Endodermal cell (in vitro differentiated cells): ENCODE measurements at regions not wholly inside any gene's neighbourhood (a gene's known extent, or its start where the extent isn't known, plus 50 kb on each side); places are given as distances from the start of the nearest gene placed in this dataset.
A peak's percentile ranks its signal among the peaks of the same experiment; 100 is the strongest.

Source experiments
- DNase-seq: peaks from one replicate; pipeline ENCODE4 v3.0.0-alpha.2; 2017
- H3K27ac ChIP-seq: 2 replicates; pipeline ENCODE4 v1.5.1; 2013; ENCODE audit warnings: mild to moderate bottlenecking, low read depth, low read length, moderate library complexity
- H3K27me3 ChIP-seq: 2 replicates; pipeline ENCODE4 v1.6.1; 2013; ENCODE audit warnings: mild to moderate bottlenecking, low read length, moderate library complexity; ENCODE audit not compliant: insufficient read depth, control insufficient read depth, poor library complexity, severe bottlenecking
- H3K36me3 ChIP-seq: 2 replicates; pipeline ENCODE4 v1.7.0; 2013; ENCODE audit warnings: mild to moderate bottlenecking, low read length, moderate library complexity; ENCODE audit not compliant: control insufficient read depth, insufficient read depth
- H3K4me1 ChIP-seq: one replicate; pipeline ENCODE4 v1.7.0; 2013; ENCODE audit warnings: low read length; ENCODE audit not compliant: control insufficient read depth, insufficient read depth
- H3K4me3 ChIP-seq: 2 replicates; pipeline ENCODE4 v1.5.1; 2013; ENCODE audit warnings: mild to moderate bottlenecking, low read length, moderate library complexity
- H3K9ac ChIP-seq: 2 replicates; pipeline ENCODE4 v1.6.1; 2013; ENCODE audit warnings: mild to moderate bottlenecking, low read length, moderate library complexity; ENCODE audit not compliant: poor library complexity, severe bottlenecking; ENCODE audit errors: extremely low read depth
- H3K9me3 ChIP-seq: 2 replicates; pipeline ENCODE4 v1.6.1; 2013; ENCODE audit warnings: mild to moderate bottlenecking, low read length, moderate library complexity; ENCODE audit not compliant: control insufficient read depth
- H3K27ac Mint-ChIP-seq: 2 replicates; pipeline ENCODE4 v1.8.0; 2020; ENCODE audit warnings: mixed read lengths
- H3K27me3 Mint-ChIP-seq: 2 replicates; pipeline ENCODE4 v1.8.0; 2021; ENCODE audit warnings: mild to moderate bottlenecking, mixed read lengths; ENCODE audit not compliant: insufficient read depth
- H3K36me3 Mint-ChIP-seq: 2 replicates; pipeline ENCODE4 v1.8.0; 2020; ENCODE audit warnings: low read depth, mixed read lengths
- H3K4me1 Mint-ChIP-seq: 2 replicates; pipeline ENCODE4 v1.8.0; 2020; ENCODE audit warnings: mixed read lengths
- H3K4me3 Mint-ChIP-seq: 2 replicates; pipeline ENCODE4 v1.8.0; 2020; ENCODE audit warnings: mild to moderate bottlenecking, moderate library complexity, mixed read lengths
- H3K9me3 Mint-ChIP-seq: 2 replicates; pipeline ENCODE4 v1.8.0; 2020; ENCODE audit warnings: mild to moderate bottlenecking, mixed read lengths
- WGBS, 2 experiments: methylation state at CpG; one replicate each; pipeline versions ENCODE4 v1.1.5 to v1.1.7; 2013; ENCODE audit warnings: missing lambda C conversion rate in 2 of 2, mixed read lengths in 1 of 2; ENCODE audit not compliant: insufficient coverage in 1 of 2, insufficient read length in 1 of 2; 5-methylcytosine and 5-hydroxymethylcytosine counted together
- TF ChIP-seq, protein P1 (sequence below): fragments of 200-600 bp; sonication (generic); conservative IDR thresholded peaks from 2 replicates; pipeline ENCODE4 v1.5.0; 2021; ENCODE audit warnings: antibody characterized with exemption, mild to moderate bottlenecking

- Histone ChIP-seq H3K36me3 (no peaks in the 10 kb centered on the region), H3K4me1 (no peaks in the 10 kb centered on the region), H3K9ac (no peak overlapping the region), H3K9me3 (no peaks in the 10 kb centered on the region), H3K27me3 (no peaks in the 10 kb centered on the region), H3K4me3 (no peak overlapping the region), H3K27ac (no peak overlapping the region)
- TF ChIP-seq, protein P1, sequence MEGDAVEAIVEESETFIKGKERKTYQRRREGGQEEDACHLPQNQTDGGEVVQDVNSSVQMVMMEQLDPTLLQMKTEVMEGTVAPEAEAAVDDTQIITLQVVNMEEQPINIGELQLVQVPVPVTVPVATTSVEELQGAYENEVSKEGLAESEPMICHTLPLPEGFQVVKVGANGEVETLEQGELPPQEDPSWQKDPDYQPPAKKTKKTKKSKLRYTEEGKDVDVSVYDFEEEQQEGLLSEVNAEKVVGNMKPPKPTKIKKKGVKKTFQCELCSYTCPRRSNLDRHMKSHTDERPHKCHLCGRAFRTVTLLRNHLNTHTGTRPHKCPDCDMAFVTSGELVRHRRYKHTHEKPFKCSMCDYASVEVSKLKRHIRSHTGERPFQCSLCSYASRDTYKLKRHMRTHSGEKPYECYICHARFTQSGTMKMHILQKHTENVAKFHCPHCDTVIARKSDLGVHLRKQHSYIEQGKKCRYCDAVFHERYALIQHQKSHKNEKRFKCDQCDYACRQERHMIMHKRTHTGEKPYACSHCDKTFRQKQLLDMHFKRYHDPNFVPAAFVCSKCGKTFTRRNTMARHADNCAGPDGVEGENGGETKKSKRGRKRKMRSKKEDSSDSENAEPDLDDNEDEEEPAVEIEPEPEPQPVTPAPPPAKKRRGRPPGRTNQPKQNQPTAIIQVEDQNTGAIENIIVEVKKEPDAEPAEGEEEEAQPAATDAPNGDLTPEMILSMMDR = no peak
- Mint-ChIP-seq H3K27ac (no peak overlapping the region), H3K27me3 (no peaks in the 10 kb centered on the region), H3K4me3 (no peak overlapping the region), H3K36me3 (no peaks in the 10 kb centered on the region), H3K9me3 (no peaks in the 10 kb centered on the region), H3K4me1 (peaks cover 13% of the 10 kb centered on the region)
- DNase-seq = no peak
- WGBS, 2 experiments = 88 to 100% methylated on average over 2 of the region's 2 CpGs
These were observed 1526.9 kb upstream of the ACVR2A start for GRCh38 chr2:146317959-146318358.

- no peaks in the 10 kb centered on the region for H3K27me3 Mint-ChIP-seq
- no peak overlapping the region for H3K4me3 ChIP-seq
- no peaks in the 10 kb centered on the region for H3K4me1 ChIP-seq
- no peaks in the 10 kb centered on the region for H3K27me3 ChIP-seq
- no peak overlapping the region for H3K27ac ChIP-seq
- H3K27ac Mint-ChIP-seq = no peak overlapping the region
- H3K4me3 Mint-ChIP-seq = no peak overlapping the region
- H3K9me3 ChIP-seq = no peaks in the 10 kb centered on the region
- 86 to 87% methylated on average over 1 to 2 of the region's 2 CpGs for WGBS, 2 experiments
- TF ChIP-seq, protein P1 = peak; percentile 43
- H3K9ac ChIP-seq = no peak overlapping the region
- H3K9me3 Mint-ChIP-seq = peaks cover 2% of the 10 kb centered on the region
- no peak for DNase-seq
- no peaks in the 10 kb centered on the region for H3K36me3 ChIP-seq
- H3K36me3 Mint-ChIP-seq = peaks cover 2% of the 10 kb centered on the region
- peaks cover 9% of the 10 kb centered on the region for H3K4me1 Mint-ChIP-seq
These were observed 1531.9 kb upstream of the ACVR2A start for GRCh38 chr2:146312899-146313298.

GRCh38 chr2:146305164-146305563 is 1539.7 kb upstream of the ACVR2A start:
- Mint-ChIP-seq H3K4me3 (no peak overlapping the region), H3K27ac (no peak overlapping the region), H3K9me3 (peaks cover 21% of the 10 kb centered on the region), H3K36me3 (peaks cover 3% of the 10 kb centered on the region), H3K27me3 (no peaks in the 10 kb centered on the region), H3K4me1 (no peaks in the 10 kb centered on the region)
- no peak overlapping the region for H3K9ac ChIP-seq
- no peaks in the 10 kb centered on the region for H3K36me3 ChIP-seq
- TF ChIP-seq, protein P1 = no peak
- no peak for DNase-seq
- no peak overlapping the region for H3K27ac ChIP-seq
- H3K27me3 ChIP-seq = no peaks in the 10 kb centered on the region
- H3K4me3 ChIP-seq = no peak overlapping the region
- 94% methylated on average over 2 of the region's 3 CpGs; no CpG with 5 or more reads in 1 of the 2 experiments for WGBS, 2 experiments
- no peaks in the 10 kb centered on the region for H3K4me1 ChIP-seq
- peaks cover 5% of the 10 kb centered on the region for H3K9me3 ChIP-seq
